Lung (tissue), 11 donors: ENCODE measurements at regions not wholly inside any gene's neighbourhood (a gene's known extent, or its start where the extent isn't known, plus 50 kb on each side); places are given as distances from the start of the nearest gene placed in this dataset.
"Not testable (repeated sequence)": the region's sequence is repeated elsewhere in the genome, so short reads cannot be mapped to it uniquely, and the experiment has no call there.

ENCODE experiments used
- ATAC-seq: fragments of 200-7000 bp; cut with Tn5 transposase; one replicate; pipeline ENCODE4 v1.9.1; 2020; ENCODE audit warnings: moderate number of reproducible peaks; ENCODE audit not compliant: insufficient read depth, low FRiP score
- DNase-seq, 3 donors: peaks; one replicate each; pipeline ENCODE4 v3.0.0-alpha.2; 2013 to 2017
- H3K27ac ChIP-seq, 2 donors: one replicate each; pipeline ENCODE4 v1.5.1; 2013; ENCODE audit warnings: mild to moderate bottlenecking in 2 of 2, moderate library complexity in 2 of 2, control low read depth in 1 of 2, inconsistent platforms in 1 of 2, low read depth in 1 of 2, low read length in 1 of 2
- H3K27me3 ChIP-seq, 3 donors: one replicate each; pipeline ENCODE4 v1.5.1; 2013; ENCODE audit warnings: low read length in 2 of 3; ENCODE audit not compliant: control insufficient read depth in 3 of 3, insufficient read depth in 3 of 3
- H3K36me3 ChIP-seq, 4 donors: one replicate each; pipeline ENCODE4 v1.5.1; 2013; ENCODE audit warnings: low read length in 4 of 4, mild to moderate bottlenecking in 1 of 4, moderate library complexity in 1 of 4; ENCODE audit not compliant: control insufficient read depth in 4 of 4, insufficient read depth in 4 of 4
- H3K4me1 ChIP-seq, 5 donors: one replicate each; pipeline ENCODE4 v1.5.1; 2013; ENCODE audit warnings: low read length in 5 of 5, mild to moderate bottlenecking in 2 of 5, moderate library complexity in 1 of 5; ENCODE audit not compliant: control insufficient read depth in 5 of 5, insufficient read depth in 5 of 5
- H3K4me3 ChIP-seq: one replicate; pipeline ENCODE4 v1.5.1; 2013; ENCODE audit warnings: mild to moderate bottlenecking, control low read depth, moderate library complexity
- H3K9ac ChIP-seq, 2 donors: one replicate each; pipeline ENCODE4 v1.5.1; 2013; ENCODE audit warnings: low read length in 2 of 2, control low read depth in 1 of 2; ENCODE audit not compliant: insufficient read depth in 1 of 2
- H3K9me3 ChIP-seq, 4 donors: one replicate each; pipeline ENCODE4 v1.5.1; 2013; ENCODE audit warnings: low read length in 3 of 4, mild to moderate bottlenecking in 1 of 4, moderate library complexity in 1 of 4; ENCODE audit not compliant: control insufficient read depth in 4 of 4, insufficient read depth in 3 of 4
- CTCF ChIP-seq: IDR thresholded peaks from 2 replicates; pipeline ENCODE4 v1.5.1; 2012; ENCODE audit warnings: mild to moderate bottlenecking; ENCODE audit errors: control extremely low read depth, extremely low read depth
- WGBS, 2 donors: extraction: QIAGEN DNeasy Blood & Tissue Kit; methylation state at CpG; one replicate each; pipeline ENCODE4 v1.1.7; 2013; 5-methylcytosine and 5-hydroxymethylcytosine counted together
- donor health status: control.
- donor health status: control.
- donor health status: Bipolar disorder and iron deficiency.
- donor health status: healthy.
- donor health status: DM: yes; HTN: yes; CAD: no.

GRCh38 chr2:7694076-7694985 lies 777.1 kb downstream of the RNF144A start:
- no peak for DNase-seq
- no peaks in the 10 kb centered on the region for H3K36me3 ChIP-seq
- no peak for TF ChIP-seq CTCF
- no peaks in the 10 kb centered on the region for H3K27me3 ChIP-seq
- H3K4me1 ChIP-seq = no peaks in the 10 kb centered on the region
- 77 to 80% methylated on average over 12 of the region's 12 CpGs for whole genome bisulfite sequencing, 2 donors
- no peak overlapping the region for H3K4me3 ChIP-seq
- no peak for ATAC-seq
- peaks cover 0 to 2% (median 0%) of the 10 kb centered on the region in 4 donors for H3K9me3 ChIP-seq
- H3K27ac ChIP-seq = no peak overlapping the region
- H3K9ac ChIP-seq = no peak overlapping the region

- not testable (repeated sequence) for H3K9ac ChIP-seq, ATAC-seq
These were observed 779.3 kb downstream of the RNF144A start for GRCh38 chr2:7696556-7696955.

GRCh38 chr2:7697052-7697451 lies 779.8 kb downstream of the RNF144A start:
- Histone ChIP-seq H3K4me1 (no peaks in the 10 kb centered on the region), H3K27ac (no peak overlapping the region), H3K9me3 (peaks cover 0 to 2% (median under 1%) of the 10 kb centered on the region in 4 donors), H3K4me3 (no peak overlapping the region), H3K27me3 (no peaks in the 10 kb centered on the region), H3K36me3 (no peaks in the 10 kb centered on the region), H3K9ac (no peak overlapping the region)
- no peak for TF ChIP-seq CTCF
- DNase-seq = no peak
- WGBS, 2 donors = 79 to 90% methylated on average over 9 of the region's 9 CpGs
- ATAC-seq = no peak

More at GRCh38 chr2:7696556-7696955, 779.3 kb downstream of the RNF144A start:
- DNase-seq, H3K27me3 ChIP-seq, H3K4me3 ChIP-seq, H3K9me3 ChIP-seq, H3K4me1 ChIP-seq, H3K36me3 ChIP-seq, H3K27ac ChIP-seq: not testable (repeated sequence)
- 84 to 93% methylated on average over 6 of the region's 6 CpGs for WGBS, 2 donors

- DNase-seq (no peak), ATAC-seq (no peak)
- Histone ChIP-seq H3K9ac (no peak overlapping the region), H3K4me1 (peaks cover 0 to 7% (median 0%) of the 10 kb centered on the region in 5 donors), H3K36me3 (no peaks in the 10 kb centered on the region), H3K27ac (no peak overlapping the region), H3K4me3 (no peak overlapping the region), H3K9me3 (peaks cover 0 to 2% (median under 1%) of the 10 kb centered on the region in 4 donors), H3K27me3 (no peaks in the 10 kb centered on the region)
- WGBS, 2 donors = 95 to 100% methylated on average over 1 of the region's 1 CpG
- no peak for TF ChIP-seq CTCF
These were observed 784.6 kb downstream of the RNF144A start for GRCh38 chr2:7701791-7702190.
